Astrocyte of the cerebellum (primary cell): ENCODE measurements at regions not wholly inside any gene's neighbourhood (a gene's known extent, or its start where the extent isn't known, plus 50 kb on each side); places are given as distances from the start of the nearest gene placed in this dataset.
"Not testable (repeated sequence)": the region's sequence is repeated elsewhere in the genome, so short reads cannot be mapped to it uniquely, and the experiment has no call there.

Source experiments
- DNase-seq: peaks from one replicate; pipeline ENCODE4 v3.0.0-alpha.2; 2011; ENCODE audit warnings: low read depth
- H3K4me3 ChIP-seq: 2 replicates; pipeline ENCODE4 v1.5.1; 2011; ENCODE audit warnings: mild to moderate bottlenecking, low read depth, low read length, moderate library complexity
- in situ Hi-C: cut with HindIII; loops from 2 replicates; pipeline ENCODE4 v1.10.0; 2017; ENCODE audit warnings: low sequenced_read_pairs
- TF ChIP-seq, protein P1 (sequence below): IDR thresholded peaks from 2 replicates; pipeline ENCODE4 v1.5.1; 2012; ENCODE audit warnings: low read length, low read depth, moderate library complexity, mild to moderate bottlenecking; ENCODE audit errors: missing control alignments

- no peak for DNase-seq
- in situ Hi-C loops, result no loop called here
- TF ChIP-seq, protein P1, sequence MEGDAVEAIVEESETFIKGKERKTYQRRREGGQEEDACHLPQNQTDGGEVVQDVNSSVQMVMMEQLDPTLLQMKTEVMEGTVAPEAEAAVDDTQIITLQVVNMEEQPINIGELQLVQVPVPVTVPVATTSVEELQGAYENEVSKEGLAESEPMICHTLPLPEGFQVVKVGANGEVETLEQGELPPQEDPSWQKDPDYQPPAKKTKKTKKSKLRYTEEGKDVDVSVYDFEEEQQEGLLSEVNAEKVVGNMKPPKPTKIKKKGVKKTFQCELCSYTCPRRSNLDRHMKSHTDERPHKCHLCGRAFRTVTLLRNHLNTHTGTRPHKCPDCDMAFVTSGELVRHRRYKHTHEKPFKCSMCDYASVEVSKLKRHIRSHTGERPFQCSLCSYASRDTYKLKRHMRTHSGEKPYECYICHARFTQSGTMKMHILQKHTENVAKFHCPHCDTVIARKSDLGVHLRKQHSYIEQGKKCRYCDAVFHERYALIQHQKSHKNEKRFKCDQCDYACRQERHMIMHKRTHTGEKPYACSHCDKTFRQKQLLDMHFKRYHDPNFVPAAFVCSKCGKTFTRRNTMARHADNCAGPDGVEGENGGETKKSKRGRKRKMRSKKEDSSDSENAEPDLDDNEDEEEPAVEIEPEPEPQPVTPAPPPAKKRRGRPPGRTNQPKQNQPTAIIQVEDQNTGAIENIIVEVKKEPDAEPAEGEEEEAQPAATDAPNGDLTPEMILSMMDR, result no peak
- no peak overlapping the region for H3K4me3 ChIP-seq
Observed at GRCh38 chr10:63833411-63834060, 312.3 kb downstream of the REEP3 start.

- TF ChIP-seq, protein P1, result no peak
- in situ Hi-C loops, result no loop called here
- DNase-seq, result no peak
- H3K4me3 ChIP-seq, result no peak overlapping the region
Observed at GRCh38 chr10:63836666-63837442, 315.7 kb downstream of the REEP3 start.

DNA sequence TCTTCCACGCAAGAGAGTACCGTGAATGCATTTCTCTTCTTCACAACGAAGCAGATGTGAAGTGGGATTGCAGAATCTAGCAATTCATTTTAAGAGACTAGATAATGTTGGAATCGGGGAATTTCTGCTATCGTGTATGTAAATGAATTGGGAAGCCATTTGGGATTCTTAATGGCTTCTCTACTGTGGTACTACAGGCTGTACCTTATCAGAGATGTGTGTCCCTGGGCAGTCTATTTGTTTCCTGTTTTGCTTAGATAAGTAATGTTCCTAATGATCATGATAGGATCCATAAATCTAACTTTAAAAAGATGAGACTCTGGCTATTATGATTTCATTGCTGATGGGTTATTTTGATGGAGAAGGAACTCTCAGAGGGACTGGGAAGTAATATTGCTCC is 320.6 kb downstream of the REEP3 start:
- TF ChIP-seq, protein P1, result no peak
- no peak overlapping the region for H3K4me3 ChIP-seq
- no peak for DNase-seq
- in situ Hi-C loops, result no loop called here

DNA sequence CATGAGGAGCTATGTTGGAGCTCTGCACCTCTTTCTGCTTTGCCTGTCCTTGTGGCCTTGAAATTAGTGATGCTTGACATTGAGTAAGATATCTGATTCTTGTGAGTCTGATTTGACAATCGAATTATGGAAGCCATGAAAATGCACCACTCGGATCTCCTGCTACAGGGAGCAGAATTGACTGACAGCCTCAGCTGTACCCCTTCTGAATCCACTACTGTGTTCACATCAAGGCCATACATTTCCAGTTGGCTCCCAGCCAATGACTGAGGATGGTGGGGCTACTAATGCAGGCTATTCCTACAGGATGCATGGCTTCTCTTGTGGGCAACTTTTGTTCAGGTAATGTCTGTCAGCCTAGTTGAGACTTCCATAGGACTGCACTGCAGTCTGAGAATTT is 321.9 kb downstream of the REEP3 start:
- no peak overlapping the region for H3K4me3 ChIP-seq
- TF ChIP-seq, protein P1, result no peak
- in situ Hi-C loops, result no loop called here
- no peak for DNase-seq

GRCh38 chr10:63848871-63849270 is 327.7 kb downstream of the REEP3 start:
- DNase-seq, H3K4me3 ChIP-seq, in situ Hi-C loops: not testable (repeated sequence)

DNA sequence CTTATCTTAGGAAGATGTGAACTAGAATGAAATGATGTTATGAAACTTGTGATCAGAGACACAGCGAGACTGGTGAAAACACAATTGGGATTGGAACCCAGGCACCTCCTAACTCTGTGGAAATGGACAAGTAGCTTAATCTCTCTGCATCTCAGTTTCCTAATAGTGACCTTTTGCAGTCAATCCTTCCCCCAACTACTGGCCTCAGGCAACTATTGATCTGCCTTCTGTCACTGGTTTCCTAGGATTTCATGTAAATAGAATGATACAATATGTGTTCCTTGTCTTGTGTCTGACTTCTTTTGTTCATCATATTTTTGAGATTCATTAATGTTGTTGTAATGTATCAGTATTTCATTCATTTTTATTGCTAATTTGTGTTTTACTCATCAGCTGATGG is 341.7 kb downstream of the REEP3 start:
- no peak overlapping the region for H3K4me3 ChIP-seq
- DNase-seq, result no peak
- TF ChIP-seq, protein P1, result no peak
- in situ Hi-C loops, result no loop called here

- no peak for DNase-seq
- in situ Hi-C loops, result no loop called here
- TF ChIP-seq, protein P1, result no peak
Observed at GRCh38 chr10:63865210-63865609, 344.0 kb downstream of the REEP3 start.

More at GRCh38 chr10:63865210-63865609, 344.0 kb downstream of the REEP3 start:
- no peak overlapping the region for H3K4me3 ChIP-seq
